GM19238 (cell line): ENCODE measurements at regions not wholly inside any gene's neighbourhood (a gene's known extent, or its start where the extent isn't known, plus 50 kb on each side); places are given as distances from the start of the nearest gene placed in this dataset.
"Not testable (repeated sequence)": the region's sequence is repeated elsewhere in the genome, so short reads cannot be mapped to it uniquely, and the experiment has no call there.

Source experiments
- DNase-seq: peaks from one replicate; pipeline ENCODE4 v3.0.0; 2011; ENCODE audit warnings: low spot score; ENCODE audit not compliant: insufficient read length

DNA sequence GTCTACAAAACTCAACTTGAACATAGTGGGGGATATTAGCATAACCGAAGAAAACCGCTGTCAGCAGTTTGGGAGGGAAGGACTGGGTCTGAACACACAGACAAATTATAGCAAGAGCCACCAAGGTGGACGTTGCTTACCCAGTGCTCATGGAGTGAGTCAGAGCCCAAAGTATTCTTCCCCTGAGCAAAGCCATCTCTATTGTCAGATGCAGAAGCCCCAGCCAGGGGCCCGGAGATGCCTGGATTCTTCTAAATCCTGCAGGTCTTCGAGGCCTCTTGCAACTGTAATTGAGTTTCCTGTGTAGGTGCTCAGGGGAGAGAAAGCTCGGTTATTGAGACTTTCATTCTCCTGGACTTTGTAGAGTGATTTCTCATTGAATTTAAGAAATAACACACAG lies 384.5 kb downstream of the IRS2 start:
- no peak for DNase-seq

DNA sequence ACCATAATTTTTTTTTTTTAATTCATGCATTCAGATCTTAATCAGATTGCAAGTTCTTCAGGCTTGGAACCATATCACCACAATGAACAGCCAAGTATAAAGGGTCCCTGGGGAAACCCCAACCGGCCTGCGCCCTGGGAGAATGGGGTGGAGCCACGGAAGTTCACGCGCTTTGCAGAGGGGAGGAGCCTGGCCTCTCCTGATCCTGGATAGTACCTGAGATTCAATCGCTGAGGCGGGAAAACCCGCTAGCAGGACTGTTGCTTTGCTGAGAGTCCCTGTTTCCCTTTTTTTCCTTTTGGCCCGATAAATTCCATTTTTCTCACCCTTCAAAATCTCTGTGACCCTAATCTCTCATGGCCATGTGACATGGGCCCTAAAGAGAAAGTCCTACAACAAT lies 385.1 kb downstream of the IRS2 start:
- no peak for DNase-seq

DNA sequence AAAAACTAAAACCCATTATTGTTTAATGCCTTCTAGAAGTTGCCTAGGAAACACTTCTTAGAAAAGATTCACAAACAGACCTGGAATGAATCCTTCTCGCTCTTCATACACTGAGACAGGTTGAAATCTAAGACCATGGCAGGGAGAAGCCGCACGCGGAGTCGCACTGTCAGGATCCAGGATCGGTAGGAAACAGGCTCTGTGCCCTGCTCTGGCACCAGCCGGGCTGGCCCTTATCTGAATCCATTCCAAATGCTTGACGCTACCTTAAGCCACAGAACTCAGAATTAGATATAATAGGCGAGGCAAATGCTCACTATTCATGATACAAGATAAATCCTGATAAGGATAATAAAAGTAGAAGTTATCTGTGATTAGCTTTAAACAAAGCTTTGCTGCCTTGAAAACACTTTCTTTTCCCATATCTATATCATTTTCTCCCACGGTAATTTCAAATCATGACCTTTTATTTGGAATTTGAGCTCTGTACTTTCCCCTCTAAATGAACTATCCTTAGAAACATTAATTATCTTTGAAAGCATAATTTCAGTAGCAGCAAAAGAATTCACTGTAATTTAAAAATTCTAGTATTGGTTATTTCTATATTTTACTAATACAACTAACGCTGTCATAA lies 385.6 kb downstream of the IRS2 start:
- no peak for DNase-seq

DNA sequence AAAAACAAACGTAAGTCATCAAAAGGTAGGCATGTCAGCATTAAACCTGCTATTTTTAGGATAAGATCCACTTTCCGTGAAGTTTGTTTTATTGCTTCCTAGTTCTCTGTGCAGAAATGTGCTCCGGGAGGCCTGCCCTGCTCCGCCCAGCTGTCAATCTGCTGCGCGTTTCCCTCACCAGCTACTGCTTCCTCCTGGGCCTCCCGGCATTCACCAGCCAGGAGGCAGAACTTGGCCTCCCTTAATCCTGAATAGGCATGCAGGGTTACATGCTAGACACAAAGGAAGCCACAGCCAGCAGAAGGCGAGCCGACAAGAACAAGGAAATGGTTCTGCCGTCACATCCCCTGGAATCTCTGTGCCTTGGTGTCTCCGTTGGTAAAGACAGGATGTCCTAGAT lies 386.2 kb downstream of the IRS2 start:
- DNase-seq: no peak

DNA sequence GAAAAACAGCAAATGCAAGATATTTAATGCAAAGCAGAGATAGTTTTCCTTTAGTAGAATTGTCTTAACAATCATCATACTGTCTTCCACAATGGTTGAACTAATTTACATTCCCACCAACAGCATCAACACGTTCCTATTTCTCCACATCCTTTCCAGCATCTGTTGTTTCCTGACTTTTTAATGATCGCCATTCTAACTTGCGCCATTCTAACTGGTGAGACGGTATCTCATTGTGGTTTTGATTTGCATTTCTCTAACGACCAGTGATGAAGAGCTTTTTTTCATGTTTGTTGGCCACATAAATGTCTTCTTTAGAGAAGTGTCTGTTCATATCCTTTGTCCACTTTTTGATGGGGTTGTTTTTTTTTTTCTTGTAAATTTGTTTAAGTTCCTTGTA lies 388.3 kb downstream of the IRS2 start:
- DNase-seq: not testable (repeated sequence)

DNA sequence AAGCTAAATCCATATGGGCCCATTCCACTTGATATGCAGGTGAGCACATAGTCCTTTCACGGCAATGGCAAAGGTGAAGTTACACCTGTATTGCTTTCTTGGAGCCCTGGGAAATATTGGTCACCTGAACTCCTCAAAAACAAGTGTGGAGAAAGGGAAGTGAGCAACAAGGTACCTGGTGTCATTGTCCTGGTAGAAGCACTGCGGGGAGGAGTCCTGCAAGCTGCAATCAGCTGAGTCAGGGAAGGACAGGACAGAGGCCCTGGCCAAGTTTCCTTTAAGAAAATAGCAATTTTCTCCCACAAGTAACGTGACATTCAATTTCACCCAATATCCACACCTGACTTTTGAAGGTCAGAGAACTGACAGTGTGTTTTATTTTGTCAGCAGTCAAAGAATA lies 389.1 kb downstream of the IRS2 start:
- no peak for DNase-seq

DNA sequence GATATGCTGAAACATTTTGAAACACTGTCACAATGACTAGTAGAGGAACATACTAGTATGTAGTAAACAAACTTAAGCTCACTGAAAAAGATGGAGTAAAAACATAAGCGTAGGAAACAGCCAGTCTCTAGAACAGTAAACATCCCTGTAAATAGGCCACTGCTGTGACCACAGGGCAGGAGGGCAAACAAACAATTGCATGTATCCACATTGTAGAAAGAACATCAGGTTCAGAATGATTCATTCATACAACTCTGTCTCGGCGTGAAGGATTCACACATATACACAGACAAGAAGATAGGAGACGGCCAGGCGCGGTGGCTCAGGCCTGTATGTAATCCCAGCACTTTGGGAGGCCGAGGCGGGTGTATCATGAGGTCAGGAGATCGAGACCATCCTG lies 390.1 kb downstream of the IRS2 start:
- no peak for DNase-seq

DNA sequence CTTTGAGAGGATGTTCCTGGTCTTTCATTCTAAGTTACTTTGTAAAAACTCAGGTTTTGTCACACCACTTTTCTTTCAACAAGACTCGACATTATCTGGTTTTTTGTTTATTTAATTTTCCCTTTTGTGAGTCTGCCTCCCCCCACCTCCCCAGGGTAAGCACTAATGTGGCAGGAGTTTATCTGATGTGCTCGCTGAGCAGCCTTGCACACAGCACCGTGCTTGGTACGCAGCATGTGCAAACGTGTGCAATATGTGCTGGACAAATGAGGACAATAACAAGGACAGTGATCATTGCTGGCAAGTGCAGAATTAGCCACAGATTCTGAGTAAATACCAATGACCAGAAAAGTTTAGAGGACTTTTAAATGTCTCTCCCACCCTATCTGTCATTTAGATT lies 391.4 kb downstream of the IRS2 start:
- no peak for DNase-seq

DNA sequence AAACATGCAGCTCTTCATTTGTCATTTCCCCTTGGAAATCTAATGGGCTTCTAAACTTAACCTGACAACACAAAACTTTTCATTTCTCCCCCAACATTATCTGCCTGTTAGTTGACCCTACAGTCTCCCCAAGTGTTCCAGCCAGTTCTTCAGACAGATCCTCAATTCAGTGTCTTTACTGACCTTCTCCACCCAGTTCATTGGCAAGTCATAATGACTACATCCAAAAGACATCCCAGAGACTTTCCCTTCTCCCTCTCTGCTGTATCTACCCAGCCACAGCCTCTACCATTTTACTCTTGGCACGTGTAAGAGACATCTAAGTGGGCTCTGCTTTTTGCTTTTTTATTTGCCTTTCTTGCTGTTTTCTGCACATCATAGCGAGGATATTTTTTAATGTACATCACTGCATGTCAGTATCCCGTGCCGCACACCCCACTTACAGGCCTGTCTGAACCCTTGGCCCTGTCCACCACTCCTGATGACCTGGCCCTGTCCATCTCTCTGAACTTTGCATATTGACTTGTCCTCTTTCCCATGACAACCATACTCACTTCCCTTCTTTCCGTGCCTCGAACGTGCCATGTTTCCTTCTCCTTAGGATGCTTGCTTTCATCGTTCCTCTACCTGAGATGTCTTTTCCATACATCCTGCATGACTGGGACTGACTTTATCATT lies 391.9 kb downstream of the IRS2 start:
- DNase-seq: no peak

DNA sequence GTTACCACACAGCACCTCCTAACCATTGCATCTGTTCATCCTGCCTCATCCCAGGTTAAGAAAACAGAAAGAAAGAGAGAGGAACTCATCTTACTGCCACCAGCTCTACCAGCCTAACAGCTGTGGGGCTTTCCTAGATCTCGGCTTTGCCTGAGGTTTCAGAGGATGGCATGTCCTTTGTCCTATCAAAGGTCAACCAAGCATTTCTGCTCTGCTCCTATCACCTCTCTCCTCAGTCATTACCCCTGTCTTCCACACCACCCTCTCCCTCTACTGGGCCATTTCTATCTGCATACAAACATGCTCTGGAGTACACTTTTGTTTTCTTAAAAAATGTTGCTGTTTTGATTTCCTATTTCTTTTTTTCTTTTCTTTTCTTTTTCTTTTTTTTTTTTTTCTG lies 393.3 kb downstream of the IRS2 start:
- DNase-seq: no peak

DNA sequence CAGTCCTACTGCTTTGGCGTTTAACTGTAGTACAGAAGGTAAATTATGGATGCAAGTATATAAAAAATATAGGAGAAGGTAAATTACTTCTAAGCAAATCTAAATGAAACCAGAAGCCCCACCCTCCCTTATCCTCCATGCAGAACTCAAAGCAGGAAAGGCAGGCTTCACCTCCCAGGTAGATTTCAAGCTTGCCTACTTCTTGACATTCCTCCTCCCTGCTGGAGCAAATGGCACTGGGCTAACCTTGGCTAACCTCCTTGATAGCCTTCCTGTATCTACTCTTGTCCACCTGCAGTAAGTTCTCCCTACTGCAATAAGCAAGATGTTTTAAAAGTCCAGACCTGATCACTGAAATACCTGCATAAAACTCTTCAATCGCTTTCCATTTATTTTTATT lies 396.0 kb downstream of the IRS2 start:
- no peak for DNase-seq

DNA sequence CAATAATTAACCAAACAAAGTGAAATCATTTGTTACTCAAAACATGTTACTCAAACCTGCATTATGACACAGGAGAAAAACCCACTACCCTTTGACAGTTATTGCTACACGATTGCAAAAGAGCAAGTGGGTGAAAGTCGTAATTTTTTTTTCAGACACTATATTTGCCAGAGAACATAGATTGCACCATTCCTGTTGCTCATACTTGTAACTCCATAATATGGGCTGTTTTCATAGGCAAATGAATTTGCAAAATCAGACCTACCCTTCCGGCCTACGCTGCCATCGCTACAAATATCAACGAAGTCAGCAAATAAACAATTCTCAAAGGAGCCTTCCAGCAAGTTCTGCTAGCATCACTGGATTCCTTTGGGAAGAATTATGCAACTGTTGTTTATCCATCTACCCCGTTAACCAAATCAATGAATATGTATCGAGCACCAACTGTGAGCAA lies 396.5 kb downstream of the IRS2 start:
- DNase-seq: no peak

DNA sequence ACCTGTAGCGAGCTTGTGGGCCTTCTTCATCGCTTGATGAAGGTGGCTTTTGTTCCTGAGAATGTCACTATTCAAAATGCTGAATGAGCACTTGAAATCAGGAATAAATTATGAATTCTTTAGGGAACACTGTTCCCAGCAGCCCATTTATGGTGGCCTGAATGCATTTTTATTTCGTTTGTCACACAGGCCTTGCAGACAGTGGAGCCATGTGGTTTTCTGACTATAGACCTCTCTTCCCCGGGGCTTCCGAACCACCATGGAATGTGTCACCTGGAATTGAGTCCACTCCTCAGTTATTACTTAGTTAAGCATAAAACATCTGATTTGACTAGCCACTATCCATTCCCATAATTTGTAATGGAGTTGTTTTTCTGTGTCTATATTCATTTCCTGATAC lies 396.9 kb downstream of the IRS2 start:
- no peak for DNase-seq

DNA sequence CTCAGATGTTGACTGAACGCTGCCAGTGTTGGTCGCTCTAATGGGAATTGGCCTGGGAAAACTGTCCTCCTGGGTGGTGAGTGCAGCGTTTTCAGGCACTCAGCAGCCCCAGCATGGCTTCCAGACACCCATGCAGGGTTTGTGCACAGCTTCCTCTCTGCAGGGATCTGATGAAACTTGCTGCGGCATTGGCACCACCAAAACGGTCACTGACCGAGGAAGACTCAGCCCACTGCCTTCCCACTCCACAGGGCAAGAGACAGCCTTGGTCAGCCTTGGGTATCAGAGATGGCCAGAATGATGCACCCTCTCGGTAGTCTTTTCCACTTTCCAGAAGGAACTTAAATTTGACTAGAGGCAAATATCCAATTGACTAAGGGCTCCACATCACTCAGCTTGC lies 398.9 kb downstream of the IRS2 start:
- DNase-seq: no peak

DNA sequence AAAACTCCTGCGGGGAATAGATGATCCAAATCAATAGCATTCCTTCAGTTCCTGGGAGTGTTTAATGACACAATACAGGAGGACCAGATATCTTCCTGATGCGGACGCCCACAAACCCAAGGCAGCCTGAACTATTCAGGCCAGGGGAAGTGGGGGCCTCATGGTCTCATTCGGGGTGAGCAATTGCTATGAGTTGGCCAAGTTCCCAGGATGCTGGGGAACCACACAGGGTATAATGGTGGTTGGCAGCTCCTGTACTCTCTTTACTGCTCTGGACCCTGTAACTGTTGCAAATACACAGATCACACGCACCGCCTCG lies 401.2 kb downstream of the IRS2 start:
- DNase-seq: no peak

DNA sequence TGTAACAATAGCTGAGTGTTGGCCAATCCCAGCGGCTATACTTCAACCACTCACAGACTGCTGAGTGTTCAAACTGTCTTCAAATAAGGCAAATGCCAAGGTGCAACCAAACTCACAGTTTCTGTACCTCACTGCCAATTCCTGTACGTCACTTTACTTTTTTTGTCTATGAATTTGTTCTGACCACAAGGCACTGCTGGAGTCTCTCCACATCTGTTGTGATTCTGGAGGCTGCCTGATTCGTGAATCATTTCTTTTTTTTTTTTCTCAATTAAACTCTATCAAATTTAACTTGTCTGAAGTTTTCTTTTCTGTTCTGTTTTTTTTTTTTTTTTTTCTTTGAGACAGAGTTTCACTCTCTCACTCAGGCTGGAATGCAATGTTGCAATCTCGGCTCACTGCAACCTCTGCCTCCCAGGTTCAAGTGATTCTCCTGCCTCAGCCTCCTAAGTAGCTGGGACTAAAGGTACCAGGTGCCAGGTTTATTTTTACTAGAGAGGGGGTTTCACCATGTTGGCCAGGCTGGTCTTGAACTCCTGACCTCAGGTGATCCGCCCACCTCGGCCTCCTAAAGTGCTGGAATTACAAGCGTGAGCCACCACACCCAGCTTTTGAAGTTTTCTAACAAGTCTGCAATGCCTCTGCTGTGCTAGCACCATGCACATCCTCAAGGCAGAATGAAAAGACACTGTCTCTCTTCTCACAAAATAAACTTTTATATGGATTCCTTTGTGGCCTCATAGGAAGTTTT lies 401.7 kb downstream of the IRS2 start:
- no peak for DNase-seq

DNA sequence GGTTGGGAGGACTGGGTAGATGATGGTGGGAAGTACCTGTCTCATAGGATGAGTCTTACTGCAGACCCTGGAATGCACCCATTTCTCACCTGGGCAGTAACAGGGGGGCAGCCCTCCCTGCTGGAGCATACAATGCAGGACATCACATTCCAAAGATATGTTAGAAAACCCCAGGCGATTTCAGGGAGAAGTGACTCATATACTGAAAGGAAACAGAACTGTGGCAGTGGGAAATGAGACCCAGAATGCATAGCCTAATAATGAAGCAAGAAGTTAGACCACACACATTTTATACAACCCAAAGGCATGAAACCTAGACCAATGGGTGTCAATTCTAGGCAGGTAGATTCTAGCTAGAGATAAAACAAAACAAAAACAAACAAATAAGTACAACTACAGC lies 402.7 kb downstream of the IRS2 start:
- no peak for DNase-seq

DNA sequence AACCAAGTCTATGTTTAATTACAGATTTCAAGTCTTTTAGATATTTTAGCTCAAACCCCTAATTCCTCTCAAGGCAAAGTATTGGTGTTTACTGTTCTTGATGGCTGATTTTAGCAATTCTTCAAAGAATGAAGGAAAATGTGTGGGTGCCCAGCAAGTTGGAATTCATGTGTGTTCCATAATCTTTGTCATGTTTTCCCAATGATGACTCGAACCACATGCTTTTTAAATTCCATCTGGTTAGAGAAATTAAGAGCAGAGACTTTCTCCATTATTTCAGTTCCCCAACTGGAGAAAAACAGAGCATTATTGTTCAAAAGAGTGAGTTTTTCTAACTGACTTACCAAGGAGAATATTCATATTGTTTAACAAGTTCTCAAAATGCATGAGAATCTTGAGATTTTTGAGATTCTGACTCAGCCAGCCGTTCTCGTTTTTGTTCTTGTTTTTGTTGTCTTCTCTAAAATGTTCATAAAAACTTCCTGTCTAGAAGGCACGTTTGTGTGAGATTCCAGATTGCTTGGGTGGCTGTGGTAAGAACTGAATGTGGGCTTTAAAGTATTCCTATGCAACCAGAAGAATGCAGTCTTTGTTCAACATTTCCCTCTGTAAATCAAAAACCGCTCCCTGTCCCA lies 404.7 kb downstream of the IRS2 start:
- DNase-seq: no peak

DNA sequence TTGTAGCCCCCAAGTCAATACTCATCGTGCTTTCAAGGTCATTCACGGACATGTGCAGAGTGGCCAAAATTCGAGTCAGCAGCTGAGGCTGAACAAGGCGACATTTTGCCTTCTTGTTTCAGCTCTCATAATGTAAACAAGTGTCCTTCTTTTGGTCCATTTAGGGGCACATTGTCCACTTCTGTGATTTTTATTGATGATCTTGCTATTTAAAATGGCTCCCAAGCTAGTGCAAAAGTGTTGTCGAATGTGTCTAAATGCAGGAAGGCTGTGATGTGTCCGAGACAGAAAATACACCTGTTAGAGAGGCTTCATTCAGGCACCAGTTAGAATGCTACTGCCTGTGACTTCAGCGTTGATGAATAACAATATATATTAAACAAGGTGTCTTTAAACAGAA lies 405.9 kb downstream of the IRS2 start:
- DNase-seq: no peak

DNA sequence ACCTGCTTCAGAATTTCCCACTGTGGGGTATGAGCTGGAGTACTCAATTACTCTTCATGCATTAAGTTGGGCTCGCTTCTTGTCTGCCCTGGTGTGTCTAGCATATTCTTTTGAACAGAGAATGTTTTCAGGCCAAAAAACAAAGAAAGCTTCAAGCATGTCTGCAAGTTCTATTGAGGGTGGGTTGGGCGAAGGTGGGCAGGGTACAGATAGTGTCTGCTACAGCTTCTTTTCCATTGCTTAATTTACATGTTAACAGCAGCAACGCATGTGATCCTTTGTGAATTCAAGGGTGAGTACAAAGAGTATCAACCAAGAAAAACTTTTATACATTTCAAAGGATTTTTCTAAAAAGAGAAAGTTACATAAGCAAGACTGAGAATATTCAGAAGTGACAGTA lies 406.5 kb downstream of the IRS2 start:
- DNase-seq: no peak

DNA sequence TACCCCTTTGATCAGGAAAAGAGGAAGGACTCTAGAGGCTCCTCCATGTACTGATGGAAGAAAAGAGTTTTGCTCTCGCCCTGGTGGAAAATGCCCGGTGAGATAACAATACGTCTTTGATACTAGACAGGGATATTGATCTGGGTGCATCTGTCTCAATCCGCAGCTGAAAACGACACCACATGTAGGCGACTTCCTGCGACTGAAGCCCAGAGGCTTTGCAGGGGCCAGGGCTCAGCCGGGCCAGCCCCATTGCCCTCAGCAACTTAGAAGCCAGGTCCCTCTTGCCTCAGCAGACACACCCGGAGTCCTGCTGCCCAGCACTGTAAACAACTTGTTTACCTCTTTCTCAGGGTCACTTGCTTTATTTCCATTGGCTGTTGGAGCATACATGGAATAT lies 409.4 kb downstream of the IRS2 start:
- DNase-seq: no peak

DNA sequence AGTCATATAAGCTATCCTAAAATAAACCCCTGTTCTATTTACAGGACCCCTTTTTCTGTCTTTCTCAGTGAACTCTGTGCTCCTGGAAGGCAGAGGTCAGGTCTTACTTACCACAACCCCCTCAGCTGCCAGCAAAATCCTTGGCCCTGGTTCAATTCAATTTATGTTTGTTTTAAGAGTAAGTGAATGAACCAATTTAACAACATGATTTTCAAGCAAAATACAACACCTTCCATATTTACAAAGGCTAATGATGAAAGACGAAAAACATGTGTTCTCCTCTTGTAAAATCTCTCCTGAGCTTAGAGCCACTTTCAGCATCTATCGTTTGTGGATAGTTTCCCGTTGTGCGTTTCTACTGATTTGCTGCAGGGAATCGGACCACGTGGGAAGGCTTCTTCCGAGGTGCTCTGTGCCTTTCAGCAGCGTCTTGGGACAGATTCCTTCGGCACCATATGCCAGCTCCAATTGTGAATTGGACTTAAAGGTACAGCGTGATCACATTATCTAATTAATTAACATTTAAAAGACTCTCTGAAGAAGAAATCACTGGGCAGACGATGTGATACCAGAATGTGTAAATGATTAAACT lies 411.7 kb downstream of the IRS2 start:
- no peak for DNase-seq
